ENCODE measurements at regions not wholly inside any gene's neighbourhood (a gene's known extent, or its start where the extent isn't known, plus 50 kb on each side); places are given as distances from the start of the nearest gene placed in this dataset.

DNA sequence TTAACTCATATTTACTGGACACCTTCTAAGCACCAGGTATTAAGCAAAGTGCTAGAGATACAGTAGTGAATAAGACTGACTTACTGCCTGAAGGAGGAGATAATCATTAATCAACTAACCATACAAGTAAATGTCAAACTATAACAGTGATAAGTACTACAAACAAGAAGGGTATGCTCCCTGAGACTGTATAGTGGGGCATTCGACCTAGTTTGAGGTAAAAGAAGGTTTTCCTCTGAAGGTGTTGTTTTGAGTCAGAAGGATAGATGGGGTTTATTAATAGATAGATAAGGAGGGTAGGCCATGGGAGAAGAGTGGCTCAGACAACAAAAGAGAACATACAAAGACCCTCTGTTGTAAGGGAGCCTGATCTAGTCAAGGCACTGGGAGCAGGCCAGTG is 105.4 kb downstream of the DDIT4L start:
- no peak for DNase-seq (ENCODE audit: low spot score)

DNA sequence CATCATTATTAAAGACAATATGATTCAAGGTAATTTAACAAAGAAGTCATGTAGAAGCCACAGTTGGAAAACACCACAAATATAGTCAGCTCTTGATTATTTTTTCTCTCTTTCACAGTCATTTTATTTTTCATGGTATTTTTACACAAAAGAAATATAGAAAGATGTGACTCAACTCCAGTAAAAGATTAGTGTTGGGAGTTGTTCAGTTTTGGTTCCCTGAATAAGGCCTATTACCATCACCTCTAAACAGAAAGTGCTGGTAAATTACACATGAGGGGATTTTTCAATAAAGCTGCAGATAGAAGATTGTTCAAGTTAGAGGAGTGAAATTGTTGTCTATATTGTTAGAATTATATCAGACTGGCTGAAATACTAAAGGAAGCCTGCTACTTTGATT is 107.0 kb downstream of the DDIT4L start:
- no peak for DNase-seq (ENCODE audit: low spot score)

DNA sequence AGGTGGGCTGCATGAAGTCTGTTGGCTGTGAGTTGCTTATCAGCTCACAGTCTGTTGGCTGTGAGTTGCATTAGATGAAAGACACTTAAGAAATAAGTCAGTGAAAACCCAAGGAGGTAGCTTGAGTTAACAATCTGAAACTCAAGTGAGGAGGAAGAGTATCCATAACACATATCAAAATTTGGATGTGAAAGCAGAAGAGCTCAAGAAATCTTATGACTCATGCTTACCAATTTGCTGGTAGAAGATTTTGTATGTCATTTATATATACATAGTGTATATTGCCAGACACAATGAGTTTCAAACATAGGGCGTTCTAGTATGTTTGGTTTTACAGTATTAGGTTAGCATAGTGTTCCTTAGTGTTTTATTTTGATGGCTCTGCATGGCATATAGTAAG is 107.4 kb downstream of the DDIT4L start:
- DNase-seq (ENCODE audit: low spot score): no peak

DNA sequence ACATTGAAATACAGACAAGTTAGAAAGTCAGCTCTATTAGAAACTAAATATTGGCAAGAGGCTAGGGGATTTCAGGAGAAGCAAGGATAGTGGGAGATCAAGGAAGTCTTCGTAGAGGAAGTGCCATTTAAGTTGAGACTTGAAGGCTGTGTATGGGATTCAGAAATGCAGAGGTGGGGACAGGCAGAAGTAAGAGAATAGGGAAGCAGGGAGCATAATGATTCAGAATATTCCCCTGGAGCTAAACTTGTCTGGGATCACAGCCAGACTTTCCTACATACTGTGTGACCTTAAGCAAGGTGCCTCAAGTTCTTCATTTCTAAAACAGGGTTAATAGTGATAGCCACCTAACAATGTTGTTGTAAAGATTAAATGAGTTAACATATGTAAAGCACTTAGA is 108.8 kb downstream of the DDIT4L start:
- no peak for DNase-seq (ENCODE audit: low spot score)

DNA sequence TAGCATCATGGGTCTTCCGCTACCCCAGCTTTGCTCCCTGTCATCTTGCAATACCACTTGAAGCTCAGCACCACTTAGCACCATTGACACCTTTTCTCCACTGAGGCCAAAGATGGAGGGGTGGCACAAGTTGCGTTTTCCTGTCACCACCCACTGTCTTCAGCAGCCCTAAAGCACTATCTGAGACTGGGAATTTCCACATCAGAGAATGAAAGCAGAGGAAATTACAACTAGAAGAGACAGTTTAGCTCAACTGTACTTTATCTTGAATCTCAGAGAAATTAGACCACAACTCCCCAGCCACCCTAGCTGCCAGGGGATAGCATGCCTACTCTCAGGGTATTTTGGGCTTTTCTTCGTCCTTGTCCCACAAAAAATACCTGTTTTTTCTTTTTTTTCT is 111.0 kb downstream of the DDIT4L start:
- peak; percentile 9 for DNase-seq (ENCODE audit: low spot score)

DNA sequence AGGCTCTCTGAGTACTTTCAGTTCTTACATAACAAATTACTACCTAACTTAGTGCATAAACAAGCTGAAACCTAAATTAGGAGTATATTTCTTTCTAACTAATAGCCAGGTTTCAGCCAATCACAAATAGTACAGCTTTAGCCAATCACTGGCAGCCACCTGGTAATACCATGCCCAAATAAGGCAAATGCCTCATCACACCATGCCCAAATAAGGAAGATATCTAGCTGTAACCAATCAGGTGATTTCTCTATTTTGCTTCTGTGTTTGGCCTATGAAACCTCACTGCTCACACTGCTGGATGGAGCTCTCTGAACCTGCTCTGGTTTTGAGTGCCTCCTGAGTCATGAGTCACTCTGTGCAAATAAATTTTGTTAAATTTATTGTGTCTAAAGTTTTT is 113.5 kb downstream of the DDIT4L start:
- no peak for DNase-seq (ENCODE audit: low spot score)

DNA sequence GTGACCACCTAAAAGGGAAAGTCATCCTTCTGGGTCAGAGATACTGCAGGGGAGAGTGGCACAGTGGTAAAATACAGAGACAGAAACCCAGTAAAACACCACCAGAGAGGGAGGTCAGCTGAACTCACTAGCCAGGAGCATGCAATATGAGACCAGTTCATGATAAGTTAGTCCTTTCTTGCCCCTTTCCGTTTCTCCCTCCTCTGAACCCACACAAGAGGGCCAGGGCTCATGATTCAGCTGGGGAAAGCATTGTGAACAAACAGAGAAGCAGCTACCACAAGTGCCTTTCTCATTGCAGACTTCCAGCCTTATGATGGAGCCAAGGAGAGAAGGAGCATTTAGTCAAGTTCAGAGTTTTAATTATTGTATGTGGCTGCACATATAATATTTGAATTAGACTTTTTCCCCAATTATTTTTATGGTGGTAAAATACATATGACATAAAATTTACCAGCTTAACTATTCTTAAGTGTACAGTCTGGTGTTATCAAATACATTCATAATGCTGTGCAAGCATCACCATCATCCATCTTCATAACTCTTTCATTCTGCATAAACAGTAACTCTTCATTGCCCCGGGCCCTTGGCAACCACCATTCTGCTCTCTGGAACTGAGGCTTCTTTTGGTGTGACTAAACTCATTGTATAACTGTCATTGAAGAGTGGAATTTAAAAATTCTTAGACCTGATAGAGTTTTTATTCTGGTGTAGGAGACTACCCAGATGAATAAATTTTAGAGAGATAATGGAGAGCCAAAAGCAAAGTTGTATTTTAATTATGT is 114.6 kb downstream of the DDIT4L start:
- DNase-seq (ENCODE audit: low spot score): no peak

DNA sequence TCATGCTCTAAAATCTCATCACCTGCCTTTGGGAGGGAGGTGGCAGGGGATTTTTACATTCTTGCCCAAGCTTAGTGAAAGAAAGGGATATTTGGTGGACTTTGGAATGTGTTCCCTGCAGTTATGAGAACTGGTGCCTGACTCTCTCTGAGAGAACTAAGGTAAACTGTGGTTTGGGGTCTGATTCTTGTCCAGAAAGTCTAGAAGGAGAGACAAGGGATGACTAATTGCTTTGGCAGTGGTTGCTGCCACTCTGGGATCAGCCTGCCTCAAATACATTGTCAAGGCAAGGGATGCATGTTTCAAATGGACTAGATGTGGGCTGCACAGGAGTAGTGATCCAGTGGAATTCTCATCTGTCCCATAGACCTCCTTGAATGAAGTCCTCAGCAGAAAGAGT is 115.2 kb downstream of the DDIT4L start:
- no peak for DNase-seq (ENCODE audit: low spot score)

DNA sequence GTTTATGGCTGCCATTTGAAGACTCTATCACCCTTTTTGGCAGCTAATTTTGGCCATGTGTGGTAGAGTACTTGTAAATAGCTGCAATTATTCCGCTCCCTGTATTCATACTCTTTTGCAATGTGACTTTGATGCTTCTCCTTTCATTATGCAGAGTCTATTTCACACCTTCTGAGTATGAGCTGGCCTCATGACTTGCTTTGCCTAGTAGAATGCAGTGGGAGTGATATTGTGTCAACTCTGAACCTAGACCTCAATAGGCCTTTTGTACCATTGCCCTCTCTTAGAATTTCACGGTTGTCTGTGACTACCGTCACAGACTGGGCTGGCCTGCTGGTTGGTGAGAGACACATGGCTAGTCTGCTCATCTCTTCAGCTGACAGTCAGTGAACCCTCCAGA is 118.8 kb downstream of the DDIT4L start:
- DNase-seq (ENCODE audit: low spot score): no peak

DNA sequence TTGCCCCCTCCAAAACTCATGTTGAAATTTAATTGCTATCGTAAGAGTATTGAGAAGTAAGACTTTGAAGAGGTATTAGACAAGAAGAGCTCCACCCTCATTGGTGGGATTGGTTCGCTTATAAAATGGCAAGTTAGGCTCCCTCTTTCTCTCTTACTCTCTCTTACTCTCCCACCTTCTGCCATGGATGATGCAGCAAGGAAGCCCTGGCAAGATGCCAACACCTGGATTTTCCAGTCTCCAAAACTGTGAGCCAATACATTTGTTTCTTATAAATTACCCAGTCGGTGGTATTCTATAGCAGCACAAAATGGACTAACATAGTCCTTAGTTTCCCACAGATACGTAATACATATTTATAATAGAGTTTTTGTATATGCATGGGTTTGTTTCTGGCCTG is 119.4 kb downstream of the DDIT4L start:
- no peak for DNase-seq (ENCODE audit: low spot score)

DNA sequence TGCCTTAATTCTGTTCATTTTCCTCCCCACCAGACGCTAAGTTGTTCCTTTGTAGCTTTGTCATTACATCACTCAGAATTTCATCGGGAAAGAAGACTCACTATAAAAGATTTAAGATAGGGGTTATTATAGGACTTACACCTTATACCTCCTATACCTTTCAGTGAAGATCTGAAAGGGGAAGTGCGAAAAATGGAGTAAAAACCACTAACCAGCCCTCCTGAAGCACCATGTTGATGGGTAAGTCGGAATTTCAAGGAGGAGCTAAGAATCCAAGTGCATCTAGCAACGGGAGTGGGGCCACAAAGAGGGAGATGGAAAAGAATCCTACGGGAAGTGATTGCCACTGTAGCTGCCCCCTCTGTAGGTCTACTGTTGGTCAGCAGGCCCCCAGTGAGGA is 119.1 kb upstream of the H2AZ1 start:
- DNase-seq (ENCODE audit: low spot score): no peak

DNA sequence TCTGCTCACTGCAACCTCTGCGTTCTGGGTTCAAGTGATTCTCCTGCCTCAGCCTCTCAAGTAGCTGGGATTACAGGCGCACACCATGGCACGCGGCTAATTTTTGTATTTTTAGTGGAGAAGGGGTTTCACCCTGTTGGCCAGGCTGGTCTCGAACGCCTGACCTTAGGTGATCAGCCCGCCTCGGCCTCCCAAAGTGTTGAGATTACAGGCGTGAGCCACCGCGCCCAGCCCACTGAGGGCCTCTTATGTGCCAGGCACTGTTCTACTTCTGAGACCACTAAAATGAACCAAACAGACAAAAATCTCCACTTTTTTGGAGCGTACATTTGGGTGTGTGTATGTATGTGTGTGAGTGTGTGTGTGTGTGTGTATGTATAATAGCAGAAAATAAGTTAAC is 117.2 kb upstream of the H2AZ1 start:
- DNase-seq (ENCODE audit: low spot score): no peak

DNA sequence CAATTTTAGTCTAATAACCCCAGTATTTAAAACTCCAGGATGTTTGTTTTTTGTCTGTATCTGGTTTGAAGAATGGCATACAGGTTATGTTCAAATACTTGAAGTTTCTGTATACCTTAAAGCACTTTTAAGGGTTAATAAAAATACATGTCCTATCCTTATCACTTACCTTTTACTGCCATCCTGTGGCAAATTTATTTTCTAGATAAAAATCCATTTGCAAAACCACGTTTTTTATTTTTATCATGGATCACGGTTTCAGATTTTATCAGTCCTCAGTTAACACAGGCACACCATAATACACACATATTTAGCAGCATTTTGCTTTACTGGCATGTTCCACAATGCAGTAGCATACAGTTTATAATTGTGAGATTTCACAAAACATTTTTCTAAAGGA is 113.3 kb upstream of the H2AZ1 start:
- no peak for DNase-seq (ENCODE audit: low spot score)

DNA sequence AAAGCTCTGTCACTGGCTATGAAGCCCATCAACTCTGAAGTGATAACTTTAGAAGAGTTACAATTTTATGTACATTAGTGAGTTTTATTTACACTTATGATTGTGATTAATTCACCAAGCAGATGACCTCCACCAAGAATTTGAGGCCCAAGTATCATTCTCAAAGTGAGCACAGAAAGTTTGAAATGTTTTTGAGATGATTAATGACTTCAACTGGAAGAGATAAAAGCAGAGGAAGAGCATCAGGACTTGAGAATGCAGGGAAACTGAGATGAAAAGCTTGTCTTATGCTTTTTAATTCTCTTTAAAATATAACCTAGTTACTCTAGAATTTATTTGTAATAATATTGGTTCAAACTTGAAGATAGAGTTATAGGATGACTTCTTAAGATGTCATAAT is 112.8 kb upstream of the H2AZ1 start:
- DNase-seq (ENCODE audit: low spot score): no peak

DNA sequence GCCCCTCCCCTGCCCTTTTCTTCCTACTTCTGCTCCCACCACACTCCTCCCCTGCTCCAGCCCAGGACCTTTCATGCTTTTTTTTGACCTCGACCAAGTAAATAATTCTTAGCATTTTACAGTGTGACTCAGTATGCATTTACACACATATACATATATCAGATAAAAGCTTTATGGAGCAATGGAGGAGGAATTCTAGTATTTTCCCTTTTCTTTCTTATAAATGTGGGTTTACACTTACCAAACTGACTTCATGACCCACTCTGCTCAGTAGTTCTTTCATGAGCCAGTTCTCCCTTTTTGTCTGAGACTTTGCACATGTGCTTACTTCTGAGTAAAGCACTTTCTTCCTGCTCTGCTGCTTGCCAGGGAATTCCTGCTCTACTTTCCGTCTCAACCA is 111.8 kb upstream of the H2AZ1 start:
- no peak for DNase-seq (ENCODE audit: low spot score)

DNA sequence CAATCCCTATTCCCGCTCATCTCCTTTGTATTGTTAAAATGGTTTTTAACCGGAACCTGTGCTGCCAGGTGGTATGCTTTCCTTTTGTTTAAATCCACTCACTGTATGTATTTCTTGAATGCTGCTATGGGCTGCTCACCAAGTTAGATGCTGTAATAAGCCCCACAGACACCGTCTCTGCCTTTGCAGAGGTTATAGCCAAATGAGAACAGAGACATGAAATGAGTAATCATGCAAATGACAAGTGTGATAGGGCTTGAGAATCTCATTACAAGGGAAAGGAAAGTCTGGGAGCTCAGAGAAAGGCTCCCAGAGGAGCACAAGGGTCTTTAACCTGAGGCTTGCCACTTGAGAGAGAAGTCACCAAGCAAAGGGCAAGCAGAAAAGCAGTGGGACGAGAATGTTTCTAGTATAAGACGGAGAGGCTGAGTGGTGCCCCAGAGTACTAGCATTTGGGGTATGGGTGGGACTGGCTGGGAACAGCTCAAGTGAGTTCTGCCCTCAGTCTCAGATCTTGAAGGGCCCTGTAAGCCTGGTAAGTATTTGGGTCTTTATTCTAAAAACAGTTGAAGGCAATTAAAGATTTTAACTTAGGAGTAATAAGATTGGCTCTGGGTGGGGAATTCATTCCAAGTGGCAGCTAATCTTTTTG is 110.8 kb upstream of the H2AZ1 start:
- DNase-seq (ENCODE audit: low spot score): no peak

DNA sequence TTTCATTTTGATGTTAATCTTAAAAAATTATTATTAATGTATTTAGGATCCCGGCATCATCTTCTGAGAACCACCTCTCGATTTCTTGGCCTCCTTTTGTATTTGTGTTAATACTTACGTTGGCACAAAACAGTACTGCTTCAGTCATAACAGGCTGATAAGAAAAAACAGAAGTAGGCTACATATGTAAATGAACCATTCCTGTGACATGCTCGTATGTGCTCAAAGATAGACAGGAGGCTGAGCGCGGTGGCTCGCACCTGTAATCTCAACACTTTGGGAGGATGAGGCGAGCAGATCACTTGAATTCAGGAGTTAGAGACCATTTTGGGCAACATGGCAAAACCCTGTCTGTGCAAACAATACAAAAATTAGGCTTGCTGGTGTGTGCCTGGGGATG is 109.4 kb upstream of the H2AZ1 start:
- no peak for DNase-seq (ENCODE audit: low spot score)

DNA sequence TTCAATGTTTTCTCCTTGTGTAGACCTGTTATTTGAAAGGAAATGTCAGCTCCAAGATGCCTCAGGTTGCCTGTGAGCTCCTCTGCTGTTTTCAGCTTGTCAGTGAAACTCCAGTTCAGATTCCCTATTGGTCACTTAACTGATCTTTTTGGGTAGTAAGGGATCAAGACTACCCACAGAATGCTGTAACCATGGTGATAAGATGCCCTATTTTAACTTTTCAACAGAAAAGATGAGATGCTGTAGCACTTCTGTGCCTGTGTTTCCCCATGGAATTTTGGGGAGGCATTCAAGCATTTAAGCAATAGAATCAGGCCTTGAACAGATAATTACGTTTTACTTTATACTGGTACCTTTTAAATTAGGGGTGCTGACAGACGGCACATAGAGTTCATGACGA is 106.6 kb upstream of the H2AZ1 start:
- DNase-seq (ENCODE audit: low spot score): no peak

DNA sequence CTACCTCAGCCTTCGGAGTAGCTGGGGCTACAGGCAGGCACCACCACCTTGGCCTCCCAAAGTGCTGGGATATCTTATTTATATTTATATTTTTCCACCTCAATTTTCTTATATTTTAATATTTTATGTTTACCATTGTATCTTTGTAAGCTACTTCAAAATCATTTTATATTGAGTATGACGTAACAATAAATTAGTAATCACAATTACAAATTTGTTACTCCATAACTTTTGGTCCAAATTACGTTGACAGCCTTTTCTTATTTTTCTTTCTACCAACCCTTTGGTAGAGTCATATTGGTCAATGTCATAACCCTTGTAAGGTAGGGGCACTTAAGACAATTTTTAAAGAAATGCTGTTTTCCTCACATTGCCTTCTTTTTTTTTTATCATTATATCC is 104.0 kb upstream of the H2AZ1 start:
- DNase-seq (ENCODE audit: low spot score): no peak

DNA sequence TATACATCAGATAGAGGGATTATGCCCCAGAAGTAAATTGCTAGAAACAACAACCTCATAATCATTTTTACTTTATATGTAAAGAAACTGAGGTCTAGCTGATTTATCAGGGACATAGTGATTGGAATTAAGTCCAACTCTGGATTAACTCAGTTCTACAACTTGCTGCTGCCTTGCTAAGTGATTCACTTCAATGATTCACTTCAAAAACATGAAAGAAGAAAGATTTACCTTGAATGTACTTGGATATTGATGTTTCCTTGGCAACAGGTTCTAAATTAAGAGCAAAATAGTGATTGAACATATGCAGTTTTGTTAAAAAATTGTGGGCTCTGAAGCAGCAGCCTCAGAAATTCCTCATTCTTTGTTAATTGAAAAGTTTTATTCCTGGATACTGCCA is 99.8 kb upstream of the H2AZ1 start:
- DNase-seq (ENCODE audit: low spot score): no peak

DNA sequence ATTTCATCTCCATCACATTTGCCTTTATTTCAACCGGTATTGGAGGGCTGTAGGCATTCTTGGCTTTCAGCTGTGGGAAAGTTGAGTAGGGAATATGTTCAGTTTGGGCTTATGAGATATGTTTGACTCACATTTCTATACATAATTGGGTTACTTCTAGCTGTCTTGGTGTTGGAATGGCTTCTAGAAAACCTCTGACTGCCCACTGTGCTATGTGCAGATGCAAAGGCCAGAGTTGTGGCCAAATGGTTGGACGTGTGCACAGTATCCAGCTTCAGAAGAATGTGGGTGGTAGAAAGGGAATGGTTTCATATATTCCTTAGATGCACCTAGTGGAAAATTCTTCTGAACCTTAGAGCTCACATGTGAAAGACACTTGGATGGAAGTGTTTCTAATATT is 92.6 kb upstream of the H2AZ1 start:
- no peak for DNase-seq (ENCODE audit: low spot score)

DNA sequence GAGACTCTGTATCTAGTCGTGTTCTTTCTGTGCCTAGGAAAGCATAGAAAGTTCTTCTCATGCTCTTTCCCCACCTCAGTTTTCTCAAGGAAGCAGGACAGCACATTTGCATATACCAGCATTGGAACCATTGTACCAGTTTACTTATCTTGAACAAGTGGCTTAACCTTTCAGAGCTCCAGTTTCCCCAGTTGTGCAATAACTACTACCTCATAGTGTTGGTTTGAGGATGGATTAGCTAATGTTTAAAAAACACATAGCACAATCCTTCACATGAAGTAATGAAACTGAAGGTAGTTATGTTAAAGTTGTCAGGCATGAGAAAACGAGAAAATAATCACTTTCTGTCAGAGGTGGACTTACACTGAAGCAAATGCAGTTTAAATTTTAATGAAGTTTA is 92.2 kb upstream of the H2AZ1 start:
- DNase-seq (ENCODE audit: low spot score): no peak

DNA sequence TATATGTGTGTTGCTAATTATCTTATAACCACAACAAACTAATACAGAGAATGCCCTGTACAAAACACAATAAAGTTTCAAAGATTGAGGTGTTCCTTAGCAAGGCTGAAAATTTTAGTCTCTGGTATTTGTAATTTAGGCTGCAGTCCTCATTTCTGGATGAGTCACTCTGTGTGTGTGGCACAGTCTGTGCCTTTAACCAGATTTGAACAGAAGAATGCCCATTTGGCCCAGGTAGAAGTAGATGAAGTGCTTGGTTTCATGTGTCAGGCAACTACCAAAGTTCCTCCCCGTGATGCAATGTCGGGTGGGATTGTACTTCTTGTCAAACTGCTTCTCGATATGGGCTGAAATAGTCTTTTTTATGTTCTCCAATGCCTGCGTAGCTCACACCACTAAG is 91.6 kb upstream of the H2AZ1 start:
- no peak for DNase-seq (ENCODE audit: low spot score)

DNA sequence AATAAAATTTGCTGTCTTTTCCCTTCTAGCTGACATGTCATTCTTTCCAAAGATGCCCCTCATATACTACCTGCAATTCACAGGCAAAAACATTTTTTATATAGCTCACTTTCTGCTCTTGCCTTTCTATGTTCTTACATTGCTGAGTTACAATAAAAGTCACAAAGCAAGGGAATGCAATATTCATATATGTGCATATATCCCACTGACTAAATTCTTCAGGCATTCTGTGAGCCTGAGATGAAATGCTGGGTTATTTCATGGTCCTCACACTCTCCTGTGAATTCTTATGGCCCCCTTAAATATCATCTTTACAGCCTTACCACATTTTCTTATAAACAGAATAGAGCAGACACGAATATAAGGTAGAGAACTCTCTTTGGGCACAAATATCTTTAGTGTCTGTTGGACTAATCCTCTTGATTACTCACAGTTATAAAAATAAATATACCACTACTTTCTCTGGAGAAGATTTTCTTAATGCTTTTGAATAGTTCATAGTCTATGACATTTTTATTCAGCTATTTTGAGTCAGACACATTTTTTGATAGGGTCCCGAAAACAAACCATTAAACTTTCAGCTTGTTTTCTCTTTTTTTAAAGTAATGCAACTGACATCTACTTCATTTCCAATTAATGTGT is 84.1 kb upstream of the H2AZ1 start:
- DNase-seq (ENCODE audit: low spot score): no peak
